ENCODE measurements at regions not wholly inside any gene's neighbourhood (a gene's known extent, or its start where the extent isn't known, plus 50 kb on each side); places are given as distances from the start of the nearest gene placed in this dataset.

DNA sequence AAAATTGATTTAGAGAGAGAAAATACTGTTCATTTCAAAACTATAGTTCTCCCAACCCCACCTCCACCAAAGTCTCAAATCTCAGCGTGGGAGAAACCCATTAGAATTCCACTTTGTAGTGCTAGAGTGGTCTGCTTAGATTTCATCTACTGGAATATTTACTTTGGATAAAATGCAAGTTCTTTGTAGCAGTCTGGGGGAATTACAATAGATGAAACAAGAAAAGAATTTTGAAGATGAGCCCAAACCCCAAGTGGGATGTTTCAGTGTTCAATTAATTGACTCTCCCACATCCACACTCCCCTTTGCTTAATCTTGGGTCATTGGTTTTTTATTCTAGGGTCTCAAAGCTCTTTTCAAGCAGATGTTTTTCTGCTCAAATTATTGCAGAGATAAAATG is 97.8 kb downstream of the RPL22L1 start:
- H3K4me3 ChIP-seq (replicated peaks; ENCODE audit: low read depth, low read length): no peak overlapping the region
- TF ChIP-seq, protein P1, sequence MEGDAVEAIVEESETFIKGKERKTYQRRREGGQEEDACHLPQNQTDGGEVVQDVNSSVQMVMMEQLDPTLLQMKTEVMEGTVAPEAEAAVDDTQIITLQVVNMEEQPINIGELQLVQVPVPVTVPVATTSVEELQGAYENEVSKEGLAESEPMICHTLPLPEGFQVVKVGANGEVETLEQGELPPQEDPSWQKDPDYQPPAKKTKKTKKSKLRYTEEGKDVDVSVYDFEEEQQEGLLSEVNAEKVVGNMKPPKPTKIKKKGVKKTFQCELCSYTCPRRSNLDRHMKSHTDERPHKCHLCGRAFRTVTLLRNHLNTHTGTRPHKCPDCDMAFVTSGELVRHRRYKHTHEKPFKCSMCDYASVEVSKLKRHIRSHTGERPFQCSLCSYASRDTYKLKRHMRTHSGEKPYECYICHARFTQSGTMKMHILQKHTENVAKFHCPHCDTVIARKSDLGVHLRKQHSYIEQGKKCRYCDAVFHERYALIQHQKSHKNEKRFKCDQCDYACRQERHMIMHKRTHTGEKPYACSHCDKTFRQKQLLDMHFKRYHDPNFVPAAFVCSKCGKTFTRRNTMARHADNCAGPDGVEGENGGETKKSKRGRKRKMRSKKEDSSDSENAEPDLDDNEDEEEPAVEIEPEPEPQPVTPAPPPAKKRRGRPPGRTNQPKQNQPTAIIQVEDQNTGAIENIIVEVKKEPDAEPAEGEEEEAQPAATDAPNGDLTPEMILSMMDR (IDR thresholded peaks at IDR 0.05; ENCODE audit: low read length, missing control alignments): no peak
- DNase-seq (ENCODE audit: low read depth): no peak

DNA sequence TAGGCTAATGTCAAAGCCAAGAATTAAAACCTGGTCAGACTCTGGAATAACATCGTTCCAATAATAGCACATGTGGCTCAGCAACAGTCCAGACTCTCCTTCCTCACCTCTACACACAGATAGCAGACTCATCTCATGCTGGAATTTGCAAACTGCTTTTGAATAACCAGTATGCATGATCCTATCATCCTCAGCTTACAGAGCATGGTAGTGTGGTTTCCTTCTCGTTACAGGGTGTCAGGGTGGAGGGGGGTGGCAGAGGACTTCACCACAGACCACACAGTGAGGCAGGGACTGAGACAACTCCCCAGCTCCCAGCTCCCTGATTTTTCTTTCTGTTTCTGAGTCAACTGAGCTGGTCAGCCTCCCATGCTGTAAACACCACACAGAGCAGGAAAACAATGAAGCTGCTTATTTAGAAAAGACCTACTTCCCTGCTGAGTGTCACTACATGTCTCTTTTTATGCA is 101.6 kb downstream of the RPL22L1 start:
- DNase-seq (ENCODE audit: low read depth): no peak
- H3K4me3 ChIP-seq (replicated peaks; ENCODE audit: low read depth, low read length): no peak overlapping the region
- TF ChIP-seq, protein P1 (IDR thresholded peaks at IDR 0.05; ENCODE audit: low read length, missing control alignments): no peak

DNA sequence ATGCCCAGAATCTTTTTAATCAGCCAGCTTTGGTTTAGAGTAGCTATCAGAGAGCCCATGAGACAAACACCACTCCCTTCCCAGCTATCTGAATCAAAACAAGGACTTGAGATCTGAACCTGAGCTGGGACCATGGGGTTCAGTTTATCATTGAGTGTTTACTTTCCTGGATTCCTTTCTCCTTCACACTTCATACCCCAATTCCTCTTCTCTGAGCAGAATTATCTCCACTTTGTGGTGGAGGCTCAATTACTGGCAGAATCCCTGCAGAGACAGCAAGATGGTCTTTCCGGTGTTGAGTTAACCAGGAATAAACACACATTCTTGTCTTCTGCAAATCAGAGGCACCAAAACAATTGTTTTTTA is 102.4 kb downstream of the RPL22L1 start:
- TF ChIP-seq, protein P1 (IDR thresholded peaks at IDR 0.05; ENCODE audit: low read length, missing control alignments): no peak
- no peak overlapping the region for H3K4me3 ChIP-seq (replicated peaks; ENCODE audit: low read depth, low read length)
- no peak for DNase-seq (ENCODE audit: low read depth)

DNA sequence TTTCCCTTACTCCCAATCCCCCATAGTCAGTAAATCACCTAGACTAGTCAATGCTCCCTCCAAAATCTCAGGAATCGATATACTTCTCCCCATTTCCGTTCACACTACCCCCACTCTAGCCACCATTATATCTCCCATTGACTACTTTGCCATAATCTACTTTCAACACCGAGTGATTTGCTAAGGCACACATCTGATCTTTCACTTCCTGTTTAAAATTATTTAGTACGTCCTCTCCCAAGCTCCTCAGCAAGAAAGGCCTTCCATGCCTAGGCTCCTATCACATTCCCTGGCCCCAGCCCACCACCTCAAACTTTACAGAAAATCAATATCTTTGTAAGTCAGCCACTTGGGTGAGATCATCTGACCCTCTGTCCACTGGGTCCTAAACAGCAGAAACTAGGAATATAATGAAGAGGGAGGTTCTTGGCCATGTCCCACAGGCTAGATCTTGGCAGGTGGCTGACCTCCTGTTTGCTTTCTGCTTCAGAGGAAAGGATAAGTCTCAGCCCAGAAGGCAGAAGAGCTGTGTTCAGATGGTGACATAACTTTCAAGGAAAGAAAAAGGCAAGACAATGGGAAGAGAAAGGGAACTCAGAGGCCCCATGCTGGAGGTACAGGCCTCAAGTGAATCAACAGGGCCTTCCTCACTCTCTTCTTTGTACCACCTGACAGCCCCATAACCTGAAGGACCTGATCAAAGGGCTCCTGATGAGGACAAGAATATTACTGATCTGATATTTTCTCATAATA is 103.0 kb downstream of the RPL22L1 start:
- no peak for DNase-seq (ENCODE audit: low read depth)
- H3K4me3 ChIP-seq (replicated peaks; ENCODE audit: low read depth, low read length): no peak overlapping the region
- TF ChIP-seq, protein P1 (IDR thresholded peaks at IDR 0.05; ENCODE audit: low read length, missing control alignments): no peak

DNA sequence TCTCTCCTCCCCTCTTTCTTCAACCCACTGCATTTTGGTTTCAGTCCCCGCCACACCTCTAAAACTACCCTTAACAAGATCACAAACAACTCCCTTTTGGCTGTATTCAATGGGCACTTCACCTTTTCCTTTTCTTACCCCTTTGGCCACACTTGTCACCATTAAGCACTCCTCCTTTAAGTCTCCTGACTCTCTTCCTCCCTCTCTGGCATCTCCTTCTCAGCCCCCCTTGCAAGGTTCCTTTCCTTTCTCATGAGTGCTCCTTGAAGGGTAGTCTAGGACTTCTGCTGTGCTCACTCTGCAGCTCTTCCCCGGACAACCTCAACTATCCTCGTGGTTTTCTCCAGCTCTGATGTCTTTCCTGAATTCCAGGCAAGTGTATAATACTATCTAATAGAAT is 103.7 kb downstream of the RPL22L1 start:
- DNase-seq (ENCODE audit: low read depth): no peak
- TF ChIP-seq, protein P1 (IDR thresholded peaks at IDR 0.05; ENCODE audit: low read length, missing control alignments): no peak

DNA sequence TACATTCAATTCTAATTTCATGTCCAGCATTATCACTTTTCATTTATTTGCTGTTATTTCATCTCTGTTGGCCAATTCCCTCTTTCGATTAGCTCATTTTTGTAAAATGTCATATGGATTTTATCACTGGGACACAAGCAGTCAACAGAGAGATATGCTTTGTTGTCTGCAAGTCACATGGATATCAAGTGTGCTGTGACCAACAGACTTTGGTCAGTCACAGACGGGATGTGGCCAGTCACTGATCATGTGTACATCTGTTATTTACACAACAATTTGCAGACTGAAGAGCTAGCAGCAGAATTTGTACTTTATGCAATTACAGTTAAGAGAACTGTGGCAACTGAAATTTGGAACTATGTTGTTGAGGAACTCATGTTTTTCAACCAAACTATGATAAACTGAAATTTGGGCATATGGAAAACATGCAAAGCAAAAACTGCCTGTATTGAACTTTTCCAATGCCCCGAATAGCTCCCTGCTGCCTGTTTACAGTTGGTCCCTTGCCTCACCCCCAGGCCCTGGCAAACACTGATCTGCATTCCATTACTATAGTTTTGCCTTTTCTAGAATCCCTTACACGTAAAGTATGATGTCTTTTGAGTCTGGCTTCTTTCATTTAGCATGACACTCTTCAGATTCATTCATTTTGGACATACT is 104.4 kb downstream of the RPL22L1 start:
- H3K4me3 ChIP-seq (replicated peaks; ENCODE audit: low read depth, low read length): no peak overlapping the region
- no peak for DNase-seq (ENCODE audit: low read depth)
- TF ChIP-seq, protein P1 (IDR thresholded peaks at IDR 0.05; ENCODE audit: low read length, missing control alignments): no peak

More for the DNA sequence above, 103.7 kb downstream of the RPL22L1 start:
- no peak overlapping the region for H3K4me3 ChIP-seq (replicated peaks; ENCODE audit: low read depth, low read length)
